Immature natural killer cell (primary cell): ENCODE measurements at regions not wholly inside any gene's neighbourhood (a gene's known extent, or its start where the extent isn't known, plus 50 kb on each side); places are given as distances from the start of the nearest gene placed in this dataset.
"Not testable (repeated sequence)": the region's sequence is repeated elsewhere in the genome, so short reads cannot be mapped to it uniquely, and the experiment has no call there.

ENCODE experiments used
- DNase-seq, 3 donors: peaks; one replicate each; pipeline ENCODE4 v3.0.0; 2022; ENCODE audit warnings: mixed read lengths in 1 of 3
- H3K27ac Mint-ChIP-seq, 6 donors: one replicate each; pipeline ENCODE4 v1.8.0; 2020; ENCODE audit warnings: mixed read lengths in 6 of 6, mild to moderate bottlenecking in 5 of 6, inconsistent platforms in 4 of 6, moderate library complexity in 3 of 6
- H3K27me3 Mint-ChIP-seq, 3 donors: one replicate each; pipeline ENCODE4 v1.8.0; 2020 to 2021; ENCODE audit warnings: low read depth in 3 of 3, mild to moderate bottlenecking in 3 of 3, mixed read lengths in 3 of 3, moderate library complexity in 3 of 3, inconsistent platforms in 1 of 3
- H3K36me3 Mint-ChIP-seq, 3 donors: one replicate each; pipeline ENCODE4 v1.8.0; 2020; ENCODE audit warnings: mixed read lengths in 3 of 3, inconsistent platforms in 2 of 3, mild to moderate bottlenecking in 2 of 3
- H3K4me1 Mint-ChIP-seq, 2 donors: one replicate each; pipeline ENCODE4 v1.8.0; 2020; ENCODE audit warnings: inconsistent platforms in 2 of 2, mild to moderate bottlenecking in 2 of 2, mixed read lengths in 2 of 2, moderate library complexity in 1 of 2
- H3K4me3 Mint-ChIP-seq, 5 donors: one replicate each; pipeline ENCODE4 v1.8.0; 2020; ENCODE audit warnings: mild to moderate bottlenecking in 5 of 5, mixed read lengths in 5 of 5, inconsistent platforms in 3 of 5, moderate library complexity in 3 of 5
- H3K9me3 Mint-ChIP-seq, 6 donors: one replicate each; pipeline ENCODE4 v1.8.0; 2020; ENCODE audit warnings: mild to moderate bottlenecking in 6 of 6, mixed read lengths in 6 of 6, inconsistent platforms in 4 of 6, moderate library complexity in 3 of 6

GRCh38 chr5:39941416-39941815 is 516.6 kb upstream of the DAB2 start:
- Mint-ChIP-seq H3K27me3 (peaks cover 0 to 7% (median 2%) of the 10 kb centered on the region in 3 donors), H3K4me3 (no peak overlapping the region), H3K27ac (no peak overlapping the region), H3K9me3 (no peaks in the 10 kb centered on the region), H3K36me3 (no peaks in the 10 kb centered on the region), H3K4me1 (no peaks in the 10 kb centered on the region)
- DNase-seq = no peak

GRCh38 chr5:39934830-39935229 is 510.1 kb upstream of the DAB2 start:
- H3K27ac Mint-ChIP-seq = no peak overlapping the region
- no peaks in the 10 kb centered on the region for H3K9me3 Mint-ChIP-seq
- peaks cover 0 to 4% (median 0%) of the 10 kb centered on the region in 3 donors for H3K36me3 Mint-ChIP-seq
- H3K27me3 Mint-ChIP-seq = peaks cover 3 to 11% (median 5%) of the 10 kb centered on the region in 3 donors
- no peaks in the 10 kb centered on the region for H3K4me1 Mint-ChIP-seq
- no peak for DNase-seq
- H3K4me3 Mint-ChIP-seq = no peak overlapping the region

GRCh38 chr5:39933061-39933460 is 508.3 kb upstream of the DAB2 start:
- no peak overlapping the region for H3K27ac Mint-ChIP-seq
- peaks cover 6 to 11% (median 8%) of the 10 kb centered on the region in 3 donors for H3K27me3 Mint-ChIP-seq

GRCh38 chr5:39928709-39929108 is 503.9 kb upstream of the DAB2 start:
- Mint-ChIP-seq H3K36me3 (peaks cover 0 to 4% (median 0%) of the 10 kb centered on the region in 3 donors), H3K27me3 (peaks cover 5 to 11% (median 6%) of the 10 kb centered on the region in 3 donors), H3K27ac (no peak overlapping the region)

More at GRCh38 chr5:39933061-39933460, 508.3 kb upstream of the DAB2 start:
- Mint-ChIP-seq H3K4me3 (no peak overlapping the region), H3K36me3 (peaks cover 0 to 4% (median 0%) of the 10 kb centered on the region in 3 donors), H3K4me1 (no peaks in the 10 kb centered on the region), H3K9me3 (no peaks in the 10 kb centered on the region)
- no peak for DNase-seq

GRCh38 chr5:39919876-39920275 is 495.1 kb upstream of the DAB2 start:
- Mint-ChIP-seq H3K4me3 (no peak overlapping the region), H3K27ac (no peak overlapping the region), H3K4me1 (no peaks in the 10 kb centered on the region), H3K27me3 (peaks cover 0 to 7% (median 3%) of the 10 kb centered on the region in 3 donors), H3K36me3 (no peaks in the 10 kb centered on the region), H3K9me3 (peaks cover 0 to 4% (median 0%) of the 10 kb centered on the region in 6 donors)
- no peak for DNase-seq

More at GRCh38 chr5:39928709-39929108, 503.9 kb upstream of the DAB2 start:
- no peaks in the 10 kb centered on the region for H3K4me1 Mint-ChIP-seq
- no peaks in the 10 kb centered on the region for H3K9me3 Mint-ChIP-seq
- H3K4me3 Mint-ChIP-seq = no peak overlapping the region
- no peak for DNase-seq

- no peak for DNase-seq
- Mint-ChIP-seq H3K9me3 (peaks cover 0 to 6% (median 1%) of the 10 kb centered on the region in 6 donors), H3K27me3 (peaks cover 4 to 7% (median 6%) of the 10 kb centered on the region in 3 donors), H3K4me3 (no peak overlapping the region), H3K36me3 (no peaks in the 10 kb centered on the region), H3K4me1 (no peaks in the 10 kb centered on the region), H3K27ac (no peak overlapping the region)
Observed at GRCh38 chr5:39912906-39913305, 488.1 kb upstream of the DAB2 start.

- H3K4me3 Mint-ChIP-seq, H3K27me3 Mint-ChIP-seq, H3K27ac Mint-ChIP-seq: not testable (repeated sequence)
Observed at GRCh38 chr5:39907267-39907951, 482.6 kb upstream of the DAB2 start.

GRCh38 chr5:39906146-39906545 is 481.4 kb upstream of the DAB2 start:
- Mint-ChIP-seq H3K27me3 (peaks cover 0 to 10% (median 6%) of the 10 kb centered on the region in 3 donors), H3K4me3 (no peak overlapping the region), H3K36me3 (no peaks in the 10 kb centered on the region), H3K4me1 (no peaks in the 10 kb centered on the region), H3K27ac (no peak overlapping the region), H3K9me3 (peaks cover 0 to 6% (median 0%) of the 10 kb centered on the region in 6 donors)
- DNase-seq = no peak

More at GRCh38 chr5:39907267-39907951, 482.6 kb upstream of the DAB2 start:
- not testable (repeated sequence) for H3K9me3 Mint-ChIP-seq, DNase-seq, H3K36me3 Mint-ChIP-seq, H3K4me1 Mint-ChIP-seq

- H3K4me3 Mint-ChIP-seq = no peak overlapping the region
- H3K27me3 Mint-ChIP-seq = peaks cover 0 to 10% (median 6%) of the 10 kb centered on the region in 3 donors
- no peaks in the 10 kb centered on the region for H3K4me1 Mint-ChIP-seq
- no peak for DNase-seq
- no peaks in the 10 kb centered on the region for H3K36me3 Mint-ChIP-seq
- no peak overlapping the region for H3K27ac Mint-ChIP-seq
- H3K9me3 Mint-ChIP-seq = peaks cover 0 to 3% (median 0%) of the 10 kb centered on the region in 6 donors
Observed at GRCh38 chr5:39905356-39905755, 480.6 kb upstream of the DAB2 start.

GRCh38 chr5:39902626-39903025 is 477.8 kb upstream of the DAB2 start:
- no peak overlapping the region for H3K27ac Mint-ChIP-seq
- DNase-seq = no peak
- H3K9me3 Mint-ChIP-seq = no peaks in the 10 kb centered on the region
- H3K4me3 Mint-ChIP-seq = no peak overlapping the region
- no peaks in the 10 kb centered on the region for H3K36me3 Mint-ChIP-seq
- no peaks in the 10 kb centered on the region for H3K4me1 Mint-ChIP-seq
- H3K27me3 Mint-ChIP-seq = peaks cover 0 to 14% (median 4%) of the 10 kb centered on the region in 3 donors

- Mint-ChIP-seq H3K4me1 (no peaks in the 10 kb centered on the region), H3K4me3 (no peak overlapping the region), H3K27me3 (peaks cover 2 to 8% (median 3%) of the 10 kb centered on the region in 3 donors)
Observed at GRCh38 chr5:39898731-39899130, 474.0 kb upstream of the DAB2 start.

GRCh38 chr5:39896706-39897105 is 471.9 kb upstream of the DAB2 start:
- no peaks in the 10 kb centered on the region for H3K4me1 Mint-ChIP-seq
- no peaks in the 10 kb centered on the region for H3K9me3 Mint-ChIP-seq
- H3K36me3 Mint-ChIP-seq = no peaks in the 10 kb centered on the region
- peaks cover 0 to 4% (median 2%) of the 10 kb centered on the region in 3 donors for H3K27me3 Mint-ChIP-seq
- H3K4me3 Mint-ChIP-seq = no peak overlapping the region
- DNase-seq = no peak
- no peak overlapping the region for H3K27ac Mint-ChIP-seq

More at GRCh38 chr5:39898731-39899130, 474.0 kb upstream of the DAB2 start:
- Mint-ChIP-seq H3K9me3 (no peaks in the 10 kb centered on the region), H3K36me3 (no peaks in the 10 kb centered on the region), H3K27ac (no peak overlapping the region)
- DNase-seq = no peak

GRCh38 chr5:39896104-39896503 is 471.3 kb upstream of the DAB2 start:
- Mint-ChIP-seq H3K4me3 (no peak overlapping the region), H3K36me3 (no peaks in the 10 kb centered on the region), H3K9me3 (no peaks in the 10 kb centered on the region), H3K27me3 (peaks cover 0 to 4% (median 2%) of the 10 kb centered on the region in 3 donors), H3K27ac (no peak overlapping the region), H3K4me1 (no peaks in the 10 kb centered on the region)
- no peak for DNase-seq

GRCh38 chr5:39892708-39893107 is 467.9 kb upstream of the DAB2 start:
- H3K27me3 Mint-ChIP-seq = peaks cover 2 to 6% (median 4%) of the 10 kb centered on the region in 3 donors
- H3K9me3 Mint-ChIP-seq = no peaks in the 10 kb centered on the region
- H3K36me3 Mint-ChIP-seq = no peaks in the 10 kb centered on the region
- H3K27ac Mint-ChIP-seq = no peak overlapping the region
- H3K4me1 Mint-ChIP-seq = no peaks in the 10 kb centered on the region
- no peak for DNase-seq
- no peak overlapping the region for H3K4me3 Mint-ChIP-seq

- Mint-ChIP-seq H3K27ac (no peak overlapping the region), H3K9me3 (peaks cover 0 to 4% (median 0%) of the 10 kb centered on the region in 6 donors), H3K27me3 (peaks cover 2 to 9% (median 6%) of the 10 kb centered on the region in 3 donors), H3K4me3 (no peak overlapping the region), H3K4me1 (no peaks in the 10 kb centered on the region), H3K36me3 (no peaks in the 10 kb centered on the region)
- DNase-seq = no peak
Observed at GRCh38 chr5:39891376-39891775, 466.6 kb upstream of the DAB2 start.
